Neuronal stem cell (in vitro differentiated cells): ENCODE measurements at regions not wholly inside any gene's neighbourhood (a gene's known extent, or its start where the extent isn't known, plus 50 kb on each side); places are given as distances from the start of the nearest gene placed in this dataset.

Source experiments
- DNase-seq: peaks from one replicate; pipeline ENCODE4 v3.0.0-alpha.2; 2013; ENCODE audit warnings: low spot score
- H2AFZ ChIP-seq: one replicate; pipeline ENCODE4 v1.6.1; 2013; ENCODE audit warnings: mild to moderate bottlenecking, low read length, inconsistent platforms
- H2AK5ac ChIP-seq: 2 replicates; pipeline ENCODE4 v1.6.1; 2013; ENCODE audit warnings: low read depth, mild to moderate bottlenecking, inconsistent platforms, low read length, moderate library complexity, mixed read lengths
- H2BK120ac ChIP-seq: 2 replicates; pipeline ENCODE4 v1.6.1; 2013; ENCODE audit warnings: low read depth, mild to moderate bottlenecking, inconsistent platforms, low read length, moderate library complexity, mixed read lengths
- H2BK12ac ChIP-seq: one replicate; pipeline ENCODE4 v1.6.1; 2013; ENCODE audit warnings: low read length, inconsistent platforms
- H2BK15ac ChIP-seq: 2 replicates; pipeline ENCODE4 v1.6.1; 2013; ENCODE audit warnings: mild to moderate bottlenecking, low read length, inconsistent platforms, mixed read lengths
- H2BK5ac ChIP-seq: one replicate; pipeline ENCODE4 v1.6.1; 2013; ENCODE audit warnings: inconsistent platforms, mild to moderate bottlenecking, low read length, moderate library complexity
- H3K14ac ChIP-seq: one replicate; pipeline ENCODE4 v1.6.1; 2013; ENCODE audit warnings: low read length, inconsistent platforms
- H3K18ac ChIP-seq: 2 replicates; pipeline ENCODE4 v1.6.1; 2013; ENCODE audit warnings: low read length, inconsistent platforms
- H3K23ac ChIP-seq: 2 replicates; pipeline ENCODE4 v1.6.1; 2013; ENCODE audit warnings: low read depth, mild to moderate bottlenecking, mixed read lengths, low read length, inconsistent platforms; ENCODE audit not compliant: poor library complexity
- H3K27ac ChIP-seq: replicated peaks from 3 replicates; pipeline ENCODE4 v1.5.1; 2013; ENCODE audit warnings: low read length, inconsistent platforms
- H3K27me3 ChIP-seq, 3 experiments: 2 replicates each; pipeline ENCODE4 v1.6.1; 2013; ENCODE audit warnings: low read length in 3 of 3, mild to moderate bottlenecking in 2 of 3, inconsistent platforms in 1 of 3, low read depth in 1 of 3, mixed read lengths in 1 of 3, moderate library complexity in 1 of 3; ENCODE audit not compliant: control insufficient read depth in 3 of 3, insufficient read depth in 3 of 3
- H3K36me3 ChIP-seq, 2 donors: replicated peaks in 1 of 2; 2 replicates each; pipeline ENCODE4 v1.6.1; 2013; ENCODE audit warnings: low read length in 2 of 2; ENCODE audit not compliant: control insufficient read depth in 2 of 2, insufficient read depth in 2 of 2
- H3K4ac ChIP-seq: 2 replicates; pipeline ENCODE4 v1.6.1; 2013; ENCODE audit warnings: inconsistent platforms, mild to moderate bottlenecking, low read length, moderate library complexity
- H3K4me1 ChIP-seq, 2 donors: 1 replicate in 1 of 2; 2 replicates in 1 of 2; pipeline ENCODE4 v1.6.1; 2013; ENCODE audit warnings: low read length in 2 of 2, low read depth in 1 of 2; ENCODE audit not compliant: control insufficient read depth in 2 of 2, insufficient read depth in 1 of 2
- H3K4me2 ChIP-seq: one replicate; pipeline ENCODE4 v1.6.1; 2013; ENCODE audit warnings: mild to moderate bottlenecking, low read length, inconsistent platforms; ENCODE audit not compliant: insufficient read depth, poor library complexity, severe bottlenecking
- H3K4me3 ChIP-seq, 2 donors: 2 replicates each; pipeline ENCODE4 v1.5.1; 2013; ENCODE audit warnings: low read length in 2 of 2, mild to moderate bottlenecking in 2 of 2, inconsistent platforms in 1 of 2, moderate library complexity in 1 of 2
- H3K79me1 ChIP-seq: one replicate; pipeline ENCODE4 v1.6.1; 2013; ENCODE audit warnings: low read depth, mild to moderate bottlenecking, inconsistent platforms, low read length, moderate library complexity
- H3K9ac ChIP-seq: one replicate; pipeline ENCODE4 v1.6.1; 2013; ENCODE audit warnings: mild to moderate bottlenecking, low read depth, low read length, inconsistent platforms; ENCODE audit not compliant: poor library complexity
- H3K9me3 ChIP-seq, 2 donors: replicated peaks in 1 of 2; 2 replicates each; pipeline versions ENCODE3 to v1.6.1; 2013; ENCODE audit warnings: low read length in 2 of 2, mild to moderate bottlenecking in 2 of 2, inconsistent platforms in 1 of 2, low read depth in 1 of 2, mixed read lengths in 1 of 2, moderate library complexity in 1 of 2; ENCODE audit not compliant: control insufficient read depth in 2 of 2, insufficient read depth in 1 of 2
- H4K8ac ChIP-seq: one replicate; pipeline ENCODE4 v1.6.1; 2013; ENCODE audit warnings: low read depth, mild to moderate bottlenecking, inconsistent platforms, low read length, moderate library complexity
- H4K91ac ChIP-seq: one replicate; pipeline ENCODE4 v1.6.1; 2013; ENCODE audit warnings: low read length, low read depth, mild to moderate bottlenecking, inconsistent platforms; ENCODE audit not compliant: poor library complexity
- WGBS, 2 donors: extraction: QIAGEN DNeasy Blood & Tissue Kit; methylation state at CpG; one replicate each; pipeline ENCODE4 v1.1.7; 2013; ENCODE audit warnings: missing lambda C conversion rate in 2 of 2, mixed read lengths in 1 of 2; ENCODE audit not compliant: insufficient read length in 2 of 2, insufficient replicate concordance in 1 of 2; ENCODE audit errors: extremely low coverage in 2 of 2; 5-methylcytosine and 5-hydroxymethylcytosine counted together

DNA sequence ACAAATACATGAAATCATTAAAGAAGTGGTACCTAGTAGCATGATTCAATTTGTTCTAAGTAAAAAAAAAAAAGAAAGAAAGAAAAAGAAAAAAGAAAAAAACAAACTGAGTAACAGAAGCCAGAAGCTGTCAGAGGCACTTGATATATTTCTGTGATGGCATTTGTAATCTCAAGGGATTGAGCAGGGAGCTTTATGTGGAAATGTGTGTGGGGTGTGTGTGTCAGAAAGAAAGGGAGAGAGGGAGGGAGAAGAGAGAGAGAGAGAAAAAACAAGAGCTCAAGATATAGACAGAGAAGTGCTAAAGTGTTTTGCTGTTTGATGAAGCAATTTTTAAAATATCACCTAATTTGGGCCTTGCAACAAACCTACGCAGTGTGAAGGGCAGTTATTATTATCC is 357.6 kb upstream of the PCDH15 start:
- H3K9me3 ChIP-seq, result no peaks in the 10 kb centered on the region
- H2BK120ac ChIP-seq, result no peak overlapping the region
- H2BK5ac ChIP-seq, result no peak overlapping the region
- no peak overlapping the region for H2BK15ac ChIP-seq
- H3K9ac ChIP-seq, result no peak overlapping the region
- no peak overlapping the region for H3K4me2 ChIP-seq
- no peaks in the 10 kb centered on the region for H3K27me3 ChIP-seq
- no peak overlapping the region for H2AK5ac ChIP-seq
- no peak for DNase-seq
- H4K8ac ChIP-seq, result no peak overlapping the region
- H3K27ac ChIP-seq, result no peak overlapping the region
- no peak overlapping the region for H2AFZ ChIP-seq
- no peaks in the 10 kb centered on the region for H3K36me3 ChIP-seq
- no peaks in the 10 kb centered on the region for H3K4me1 ChIP-seq
- H4K91ac ChIP-seq, result no peak overlapping the region
- H3K4ac ChIP-seq, result no peak overlapping the region
- H3K18ac ChIP-seq, result no peak overlapping the region
- no CpG with 5 or more reads among the region's 1 CpG for WGBS, 2 donors
- H3K4me3 ChIP-seq, result no peak overlapping the region
- no peak overlapping the region for H3K23ac ChIP-seq
- no peak overlapping the region for H2BK12ac ChIP-seq
- no peaks in the 10 kb centered on the region for H3K79me1 ChIP-seq
- H3K14ac ChIP-seq, result no peak overlapping the region

- H3K4me1 ChIP-seq, result no peaks in the 10 kb centered on the region
- no peak overlapping the region for H3K4me3 ChIP-seq
- H3K27ac ChIP-seq, result no peak overlapping the region
- no CpG with 5 or more reads among the region's 5 CpGs for whole genome bisulfite sequencing, 2 donors
- no peak overlapping the region for H3K23ac ChIP-seq
- no peak for DNase-seq
- no peak overlapping the region for H3K14ac ChIP-seq
- H3K18ac ChIP-seq, result no peak overlapping the region
- H3K36me3 ChIP-seq, result no peaks in the 10 kb centered on the region
- no peak overlapping the region for H4K91ac ChIP-seq
- no peak overlapping the region for H2BK15ac ChIP-seq
- H2AFZ ChIP-seq, result no peak overlapping the region
- no peak overlapping the region for H2BK5ac ChIP-seq
- H2BK120ac ChIP-seq, result no peak overlapping the region
- no peak overlapping the region for H3K4ac ChIP-seq
- H4K8ac ChIP-seq, result no peak overlapping the region
- no peaks in the 10 kb centered on the region for H3K9me3 ChIP-seq
- H3K27me3 ChIP-seq, result no peaks in the 10 kb centered on the region
- H3K79me1 ChIP-seq, result no peaks in the 10 kb centered on the region
- H3K4me2 ChIP-seq, result no peak overlapping the region
- H3K9ac ChIP-seq, result no peak overlapping the region
- no peak overlapping the region for H2BK12ac ChIP-seq
- no peak overlapping the region for H2AK5ac ChIP-seq
Observed at GRCh38 chr10:55146032-55146431, 345.0 kb upstream of the PCDH15 start.

GRCh38 chr10:55144001-55144400 is 343.0 kb upstream of the PCDH15 start:
- H2AK5ac ChIP-seq, result no peak overlapping the region
- no peak overlapping the region for H2BK120ac ChIP-seq
- no peak overlapping the region for H3K27ac ChIP-seq
- no peak overlapping the region for H4K91ac ChIP-seq
- H2AFZ ChIP-seq, result no peak overlapping the region
- no peak overlapping the region for H2BK15ac ChIP-seq
- H3K4me2 ChIP-seq, result no peak overlapping the region
- no peaks in the 10 kb centered on the region for H3K36me3 ChIP-seq
- no peak overlapping the region for H3K18ac ChIP-seq
- H3K14ac ChIP-seq, result no peak overlapping the region
- H3K9me3 ChIP-seq, result no peaks in the 10 kb centered on the region
- H2BK5ac ChIP-seq, result no peak overlapping the region
- H3K4me3 ChIP-seq, result no peak overlapping the region
- DNase-seq, result no peak
- H3K9ac ChIP-seq, result no peak overlapping the region
- H3K79me1 ChIP-seq, result no peaks in the 10 kb centered on the region
- WGBS, 2 donors, result no CpG with 5 or more reads among the region's 2 CpGs
- H3K23ac ChIP-seq, result no peak overlapping the region
- H4K8ac ChIP-seq, result no peak overlapping the region
- no peaks in the 10 kb centered on the region for H3K27me3 ChIP-seq
- H3K4me1 ChIP-seq, result no peaks in the 10 kb centered on the region
- H2BK12ac ChIP-seq, result no peak overlapping the region
- H3K4ac ChIP-seq, result no peak overlapping the region

- Histone ChIP-seq H3K4me1 (no peaks in the 10 kb centered on the region), H3K9me3 (peaks cover 0 to 1% of the 10 kb centered on the region in 2 donors), H3K9ac (no peak overlapping the region), H3K14ac (no peak overlapping the region), H3K4ac (no peak overlapping the region), H2BK120ac (no peak overlapping the region), H2BK12ac (no peak overlapping the region), H3K27me3 (no peaks in the 10 kb centered on the region), H4K8ac (no peak overlapping the region), H2AFZ (no peak overlapping the region), H3K4me3 (no peak overlapping the region), H3K27ac (no peak overlapping the region), H3K23ac (no peak overlapping the region), H3K79me1 (no peaks in the 10 kb centered on the region), H2BK5ac (no peak overlapping the region), H2BK15ac (no peak overlapping the region), H3K18ac (no peak overlapping the region), H3K36me3 (no peaks in the 10 kb centered on the region), H3K4me2 (no peak overlapping the region), H4K91ac (no peak overlapping the region), H2AK5ac (no peak overlapping the region)
- DNase-seq, result no peak
Observed at GRCh38 chr10:55141892-55142291, 340.9 kb upstream of the PCDH15 start.
